ENCODE measurements at regions not wholly inside any gene's neighbourhood (a gene's known extent, or its start where the extent isn't known, plus 50 kb on each side); places are given as distances from the start of the nearest gene placed in this dataset.

DNA sequence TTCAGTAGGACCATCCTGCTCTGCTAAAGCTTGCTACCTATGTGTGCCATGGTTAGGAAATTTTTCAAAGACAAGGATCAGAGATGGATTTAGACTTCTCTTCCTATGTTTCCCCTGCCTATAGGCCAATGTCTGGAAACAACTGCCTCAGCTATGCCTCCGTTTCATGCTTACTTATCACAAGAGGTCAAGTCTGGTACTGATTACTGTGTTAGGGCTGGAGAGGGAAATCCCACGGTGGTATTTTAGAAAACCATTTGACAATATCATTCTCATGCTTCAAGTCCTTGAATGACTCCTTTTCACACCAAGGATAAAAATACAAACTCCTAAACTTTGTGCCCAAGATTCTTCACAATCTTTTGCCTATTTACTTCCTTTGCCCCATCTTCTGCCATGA lies 484.3 kb downstream of the DHX35 start:
- H3K27ac ChIP-seq (ENCODE audit: low read depth, low read length): no peak overlapping the region
- no peaks in the 10 kb centered on the region for H4K20me1 ChIP-seq (replicated peaks in 1 of 2; ENCODE audit: control insufficient read depth in 1 of 2, insufficient read depth in 2 of 2, low read length in 2 of 2)
- H3K79me1 ChIP-seq (ENCODE audit: low read depth, low read length): no peaks in the 10 kb centered on the region
- H2AFZ ChIP-seq (ENCODE audit: low read length): no peak overlapping the region
- H4K91ac ChIP-seq (replicated peaks; ENCODE audit: insufficient read length, low read length): no peak overlapping the region
- no peak overlapping the region for H3K14ac ChIP-seq (ENCODE audit: insufficient read length)
- no peaks in the 10 kb centered on the region for H3K27me3 ChIP-seq (replicated peaks in 1 of 4; ENCODE audit: control insufficient read depth in 3 of 4, extremely low read depth in 1 of 4, insufficient read depth in 3 of 4, low read length in 3 of 4)
- WGBS, 2 experiments (ENCODE audit: extremely low coverage in 1 of 2, insufficient coverage in 1 of 2, insufficient read length in 1 of 2, insufficient replicate concordance in 2 of 2, low coverage in 1 of 2, low lambda C conversion rate in 2 of 2, missing lambda C conversion rate in 1 of 2): 81% methylated on average over 2 of the region's 2 CpGs; no CpG with 5 or more reads in 1 of the 2 experiments
- TF ChIP-seq E2F6 (IDR thresholded peaks at IDR 0.05): no peak
- TF ChIP-seq, protein P1, sequence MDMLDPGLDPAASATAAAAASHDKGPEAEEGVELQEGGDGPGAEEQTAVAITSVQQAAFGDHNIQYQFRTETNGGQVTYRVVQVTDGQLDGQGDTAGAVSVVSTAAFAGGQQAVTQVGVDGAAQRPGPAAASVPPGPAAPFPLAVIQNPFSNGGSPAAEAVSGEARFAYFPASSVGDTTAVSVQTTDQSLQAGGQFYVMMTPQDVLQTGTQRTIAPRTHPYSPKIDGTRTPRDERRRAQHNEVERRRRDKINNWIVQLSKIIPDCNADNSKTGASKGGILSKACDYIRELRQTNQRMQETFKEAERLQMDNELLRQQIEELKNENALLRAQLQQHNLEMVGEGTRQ (IDR thresholded peaks at IDR 0.05; ENCODE audit: low read length): no peak
- TF ChIP-seq TAF1 (IDR thresholded peaks at IDR 0.05; ENCODE audit: low read depth, low read length): no peak
- TF ChIP-seq SP4 (IDR thresholded peaks at IDR 0.05; ENCODE audit: low read length): no peak
- no peak for TF ChIP-seq YY1 (IDR thresholded peaks at IDR 0.05; ENCODE audit: low read depth, low read length)
- TF ChIP-seq POLR2A (IDR thresholded peaks at IDR 0.05; ENCODE audit: control extremely low read depth in 1 of 2, low read depth in 2 of 2, low read length in 2 of 2): no peak
- no peak for TF ChIP-seq MAFK (IDR thresholded peaks at IDR 0.05; ENCODE audit: low read depth, low read length)
- TF ChIP-seq SP2 (IDR thresholded peaks at IDR 0.05; ENCODE audit: low read length): no peak
- ChIA-PET POLR2A (ENCODE audit: partially characterized antibody) (no interaction called here), CTCF (ENCODE audit: partially characterized antibody) (interaction anchor here (1.6 kb wide), 2 partner anchors 17 to 177 kb away, joined by 3 to 4 read pairs; no protein-coding TSS in a partner anchor)
- no peak for FAIRE-seq
- H2BK5ac ChIP-seq (ENCODE audit: low read depth, low read length): no peak overlapping the region
- no peak overlapping the region for H3K4me3 ChIP-seq (ENCODE audit: extremely low read depth in 1 of 4, insufficient read depth in 2 of 4, low read depth in 3 of 4, low read length in 4 of 4)
- no peak overlapping the region for H2BK12ac ChIP-seq (ENCODE audit: low read depth, low read length)
- H4K8ac ChIP-seq (ENCODE audit: extremely low read depth, insufficient read depth, low read length): no peak overlapping the region
- no peak overlapping the region for H3K9ac ChIP-seq (replicated peaks in 1 of 4; ENCODE audit: extremely low read depth in 1 of 4, low read depth in 3 of 4, low read length in 3 of 4)
- H3K4me1 ChIP-seq (replicated peaks in 1 of 4; ENCODE audit: control insufficient read depth in 3 of 4, insufficient read depth in 4 of 4, low read length in 3 of 4): no peaks in the 10 kb centered on the region
- no peak overlapping the region for H3K18ac ChIP-seq (ENCODE audit: extremely low read depth, low read length)
- no peaks in the 10 kb centered on the region for H3K9me3 ChIP-seq (ENCODE audit: insufficient read depth in 2 of 2, low read depth in 1 of 2, low read length in 1 of 2)
- H3K4me2 ChIP-seq (ENCODE audit: insufficient read depth in 1 of 2, low read depth in 2 of 2, low read length in 2 of 2): no peak overlapping the region
- H3K23ac ChIP-seq (ENCODE audit: insufficient read length): no peak overlapping the region
- no peak overlapping the region for H2AK5ac ChIP-seq (ENCODE audit: low read depth, low read length)
- H3K4ac ChIP-seq (replicated peaks; ENCODE audit: insufficient read length, low read depth, low read length): no peak overlapping the region
- H4K5ac ChIP-seq (ENCODE audit: insufficient read length, low read depth, low read length): no peak overlapping the region
- no peak overlapping the region for H2BK20ac ChIP-seq (ENCODE audit: low read length)
- H2BK120ac ChIP-seq (replicated peaks; ENCODE audit: low read depth, low read length): no peak overlapping the region
- H3K56ac ChIP-seq (replicated peaks; ENCODE audit: insufficient read length, low read depth, low read length): no peak overlapping the region
- no peak for DNase-seq (ENCODE audit: low read depth in 1 of 2, low spot score in 2 of 2)
- H3K23me2 ChIP-seq (ENCODE audit: low read depth, low read length): no peaks in the 10 kb centered on the region
- no peak overlapping the region for H2BK15ac ChIP-seq (ENCODE audit: low read length)
- H3K36me3 ChIP-seq (ENCODE audit: control insufficient read depth in 2 of 4, insufficient read depth in 4 of 4, low read length in 3 of 4): no peaks in the 10 kb centered on the region
- no peaks in the 10 kb centered on the region for H3K79me2 ChIP-seq (ENCODE audit: control insufficient read depth in 1 of 2, insufficient read depth in 2 of 2, low read length in 2 of 2)
